Ecto neural progenitor cell (in vitro differentiated cells): ENCODE measurements at regions not wholly inside any gene's neighbourhood (a gene's known extent, or its start where the extent isn't known, plus 50 kb on each side); places are given as distances from the start of the nearest gene placed in this dataset.

Source experiments
- DNase-seq: peaks from one replicate; pipeline ENCODE4 v3.0.0-alpha.2; 2018; ENCODE audit warnings: low spot score

- DNase-seq = no peak
These were observed 583.6 kb downstream of the NR2F2 start for GRCh38 chr15:96914081-96914480.

GRCh38 chr15:96916750-96917149, 586.2 kb downstream of the NR2F2 start:
- no peak for DNase-seq

GRCh38 chr15:96924570-96924969, 594.1 kb downstream of the NR2F2 start:
- no peak for DNase-seq

DNA sequence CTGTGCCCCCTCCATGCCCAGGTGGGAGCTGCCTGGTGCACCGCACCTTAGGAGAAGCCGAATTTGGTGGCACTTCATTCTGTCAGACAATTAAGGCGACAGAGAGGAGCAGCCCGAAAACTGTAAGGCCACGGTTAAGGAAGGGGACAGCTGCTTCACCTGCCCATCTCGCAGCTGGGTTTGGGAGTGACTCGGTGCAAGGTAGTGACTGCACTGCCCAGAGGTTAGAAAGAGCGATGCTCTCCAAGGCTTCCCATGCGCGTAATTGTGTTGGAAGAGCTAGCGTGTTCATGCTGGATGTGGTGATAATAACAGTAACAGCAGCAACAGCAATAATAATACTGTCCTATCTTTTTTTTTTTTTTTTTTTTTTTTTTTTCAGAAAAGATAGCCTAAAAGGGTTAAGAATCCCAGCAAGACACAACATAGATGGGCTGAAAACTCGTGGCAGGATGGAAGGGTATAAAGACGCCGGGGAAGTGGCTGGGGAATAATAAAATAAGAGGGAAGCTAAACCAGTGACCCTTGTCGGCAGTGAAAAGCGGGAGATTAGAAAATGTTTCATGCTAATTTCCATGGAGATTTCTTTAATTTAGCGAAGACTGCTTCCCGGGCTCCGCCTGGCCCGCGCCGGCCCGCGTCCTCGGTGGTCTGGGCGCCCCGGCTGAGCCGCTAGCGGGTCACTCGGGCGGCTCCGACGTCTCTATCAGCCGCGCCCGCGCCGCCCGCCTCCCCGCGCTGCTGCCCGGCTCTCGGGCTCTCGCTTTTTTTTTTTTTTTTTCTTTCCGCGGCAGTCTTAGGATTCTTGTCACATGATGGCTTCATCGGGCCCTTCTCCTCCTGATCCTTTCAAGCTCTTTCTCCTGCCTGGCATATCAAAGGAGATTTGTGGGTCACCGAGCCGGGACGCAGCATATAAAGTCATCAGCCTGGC, 617.1 kb downstream of the NR2F2 start:
- DNase-seq = peak; percentile 79

- no peak for DNase-seq
These were observed 618.5 kb downstream of the NR2F2 start for GRCh38 chr15:96948981-96949380.

DNA sequence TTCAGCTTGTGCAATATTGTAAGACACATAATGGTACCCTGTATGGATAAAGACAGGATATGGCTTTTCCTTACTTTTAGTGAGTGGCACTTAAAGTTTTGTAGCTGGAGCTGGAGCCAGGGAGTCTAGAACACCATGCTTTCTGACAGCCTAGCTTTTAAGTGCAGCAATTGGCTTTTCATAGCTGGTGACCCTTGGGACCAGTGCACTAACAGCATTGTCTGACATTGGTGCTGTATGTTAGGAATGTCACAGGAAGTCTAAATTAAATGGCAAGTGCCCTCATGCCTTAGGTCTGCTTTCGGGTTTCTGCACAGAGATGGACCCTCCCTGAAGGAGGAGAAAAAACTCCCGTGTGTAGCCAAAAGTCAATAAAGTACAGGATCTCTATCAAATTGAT, 628.2 kb downstream of the NR2F2 start:
- DNase-seq = no peak

DNA sequence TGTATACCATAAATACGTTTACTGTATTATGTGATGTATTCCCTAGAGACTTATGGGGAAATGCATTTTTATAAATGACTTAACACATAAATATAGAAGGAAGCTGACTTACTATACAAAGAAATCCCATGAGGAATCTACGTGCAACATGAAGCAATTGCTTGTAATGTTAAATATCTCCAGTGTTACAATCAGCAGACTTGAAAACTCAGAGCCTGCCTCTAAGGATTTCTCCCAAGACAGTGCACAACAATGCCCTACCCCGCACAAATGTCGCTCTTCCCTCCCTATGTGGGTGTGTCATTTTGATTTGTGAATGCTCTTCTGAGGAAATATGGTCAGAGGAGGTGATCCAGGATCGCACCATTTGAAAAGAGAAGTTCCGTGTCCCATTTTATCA, 629.0 kb downstream of the NR2F2 start:
- DNase-seq = no peak

- DNase-seq = no peak
These were observed 630.4 kb downstream of the NR2F2 start for GRCh38 chr15:96960711-96961480.

- no peak for DNase-seq
These were observed 636.1 kb downstream of the NR2F2 start for GRCh38 chr15:96966554-96966953.

DNA sequence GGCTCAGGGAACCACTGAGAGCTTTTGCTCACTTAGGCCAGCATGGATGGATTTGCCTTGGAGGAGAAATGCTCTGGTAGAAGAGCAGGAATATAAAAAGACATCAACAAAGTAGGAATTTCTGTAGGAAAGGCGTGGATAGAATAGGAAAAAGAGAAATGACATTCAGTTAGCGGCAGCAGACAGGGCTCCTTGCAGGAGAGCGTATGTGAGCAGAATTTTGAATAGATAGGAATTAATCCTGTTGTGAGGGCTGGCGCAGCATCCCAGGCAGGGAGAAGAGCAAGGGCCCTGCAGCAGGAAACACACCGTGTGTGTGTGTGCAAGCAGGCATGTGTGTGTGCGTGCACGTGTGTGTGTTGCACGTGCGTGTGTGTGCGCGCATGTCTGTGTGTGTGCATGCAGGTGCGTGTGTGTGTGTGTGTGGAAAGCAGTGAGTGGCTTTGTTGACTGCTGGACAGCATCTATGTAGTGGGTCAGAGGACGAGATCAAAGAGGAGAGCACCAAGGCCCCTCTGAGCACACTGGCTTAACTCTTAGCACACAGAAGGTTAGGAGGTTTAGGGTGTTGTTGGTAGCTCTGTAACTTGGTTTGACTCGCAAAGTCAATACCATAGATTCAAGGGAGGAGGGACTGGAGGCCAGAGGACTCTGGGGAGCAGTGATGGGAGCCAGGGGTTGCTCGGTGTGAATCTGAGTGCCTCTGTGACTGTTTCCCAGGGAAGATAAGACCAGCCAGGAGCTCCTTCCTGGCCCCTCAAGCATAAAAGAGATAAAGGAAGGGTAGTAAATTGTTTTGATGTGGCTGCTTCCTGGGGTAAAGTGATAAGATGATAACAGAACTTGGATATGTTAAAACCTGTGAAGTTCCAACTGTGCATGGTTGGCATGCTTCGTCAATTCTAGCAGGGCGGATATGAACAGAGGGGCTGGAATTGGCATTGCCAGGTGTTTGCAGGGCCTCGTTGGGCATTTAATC, 639.5 kb downstream of the NR2F2 start:
- DNase-seq = no peak

- DNase-seq = no peak
These were observed 641.7 kb downstream of the NR2F2 start for GRCh38 chr15:96972201-96972600.

- DNase-seq = no peak
These were observed 644.3 kb downstream of the NR2F2 start for GRCh38 chr15:96974761-96975160.

- no peak for DNase-seq
These were observed 647.4 kb downstream of the NR2F2 start for GRCh38 chr15:96977886-96978285.

GRCh38 chr15:96978937-96979473, 648.5 kb downstream of the NR2F2 start:
- no peak for DNase-seq

GRCh38 chr15:96984121-96984671, 653.7 kb downstream of the NR2F2 start:
- peak; percentile 72 for DNase-seq

GRCh38 chr15:96992817-96993216, 662.3 kb downstream of the NR2F2 start:
- no peak for DNase-seq

DNA sequence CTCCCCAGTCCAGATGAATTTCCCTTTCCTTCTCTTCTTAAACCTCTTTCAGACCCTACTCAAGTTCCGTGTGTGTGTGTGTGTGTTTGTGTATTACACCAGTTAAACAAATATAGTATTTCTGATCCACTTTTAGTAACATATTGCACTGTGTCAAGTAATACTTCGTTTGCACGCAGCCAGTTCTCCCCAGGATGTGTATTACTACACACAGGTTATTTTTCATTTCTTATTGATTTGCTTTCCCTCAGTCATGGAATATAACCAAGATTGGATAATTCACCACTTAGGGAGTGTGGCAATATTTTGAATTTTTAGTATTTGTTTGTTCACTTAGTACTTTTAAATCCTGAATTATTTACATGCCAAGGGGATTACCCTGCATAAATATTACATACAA, 667.0 kb downstream of the NR2F2 start:
- no peak for DNase-seq

DNA sequence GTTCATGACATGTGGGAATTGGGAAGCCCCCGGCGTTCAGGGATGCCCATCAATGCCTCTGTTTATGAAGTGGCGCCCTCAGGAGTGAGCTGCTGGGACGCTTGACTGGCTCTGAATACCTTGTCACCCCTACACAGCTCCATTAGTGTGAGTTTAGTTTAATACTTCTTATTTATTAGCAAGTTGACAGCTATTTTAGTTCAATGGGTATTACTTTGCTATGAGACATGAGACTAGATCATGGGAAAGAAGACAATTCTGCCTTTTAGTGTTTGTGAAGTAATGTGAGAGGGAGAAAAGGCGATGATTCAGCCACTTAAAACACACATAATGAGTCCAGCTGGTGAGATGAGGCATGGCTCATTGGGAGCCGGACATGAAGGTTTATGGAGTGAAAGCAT, 678.5 kb downstream of the NR2F2 start:
- no peak for DNase-seq

GRCh38 chr15:97012986-97013385, 682.5 kb downstream of the NR2F2 start:
- DNase-seq = no peak

- no peak for DNase-seq
These were observed 683.0 kb downstream of the NR2F2 start for GRCh38 chr15:97013491-97013890.

DNA sequence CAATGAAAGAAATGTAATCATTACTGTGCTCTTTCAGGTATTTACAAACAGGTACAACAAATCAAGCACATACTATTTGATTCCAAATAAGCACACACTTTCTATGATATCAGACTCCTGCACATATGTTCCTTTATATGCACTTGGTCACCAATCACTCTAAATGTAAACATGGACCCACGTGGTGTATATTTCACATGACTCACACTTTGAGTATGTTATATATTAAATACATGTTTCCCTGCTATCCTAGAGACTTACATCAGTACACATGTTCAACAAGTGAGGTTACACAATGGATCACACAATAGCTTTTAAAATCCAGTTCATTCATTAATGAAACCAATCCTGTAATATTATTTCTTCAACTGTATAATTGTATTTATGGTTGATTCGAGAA, 683.5 kb downstream of the NR2F2 start:
- no peak for DNase-seq

GRCh38 chr15:97023488-97023844, 693.0 kb downstream of the NR2F2 start:
- DNase-seq = no peak
